Epithelial cell of esophagus (primary cell): ENCODE measurements at regions not wholly inside any gene's neighbourhood (a gene's known extent, or its start where the extent isn't known, plus 50 kb on each side); places are given as distances from the start of the nearest gene placed in this dataset.
A peak's percentile ranks its signal among the peaks of the same experiment; 100 is the strongest.

Experiments used
- DNase-seq: peaks from one replicate; pipeline ENCODE4 v3.0.0; 2010; ENCODE audit warnings: low read depth
- H3K4me3 ChIP-seq: 2 replicates; pipeline ENCODE4 v1.5.1; 2011; ENCODE audit warnings: mild to moderate bottlenecking, low read length, control low read depth
- CTCF ChIP-seq: IDR thresholded peaks from 2 replicates; pipeline ENCODE4 v1.5.1; 2011; ENCODE audit warnings: low read depth, mild to moderate bottlenecking, low read length, control low read depth, inconsistent platforms; ENCODE audit not compliant: insufficient read depth; ENCODE audit errors: missing control alignments

GRCh38 chr13:79037197-79037596 is 368.9 kb downstream of the RBM26 start:
- no peak for TF ChIP-seq CTCF
- no peak for DNase-seq
- H3K4me3 ChIP-seq = no peak overlapping the region

- no peak overlapping the region for H3K4me3 ChIP-seq
- TF ChIP-seq CTCF = no peak
- DNase-seq = no peak
Observed at GRCh38 chr13:79034341-79034740, 371.7 kb downstream of the RBM26 start.

- DNase-seq = no peak
- TF ChIP-seq CTCF = no peak
- no peak overlapping the region for H3K4me3 ChIP-seq
Observed at GRCh38 chr13:79030513-79030912, 371.6 kb upstream of the OBI1 start.

GRCh38 chr13:79018166-79018565 is 359.2 kb upstream of the OBI1 start:
- TF ChIP-seq CTCF = peak; percentile 38
- DNase-seq = peak; percentile 49
- no peak overlapping the region for H3K4me3 ChIP-seq

- DNase-seq = no peak
- no peak overlapping the region for H3K4me3 ChIP-seq
- no peak for TF ChIP-seq CTCF
Observed at GRCh38 chr13:79011179-79011578, 352.2 kb upstream of the OBI1 start.

GRCh38 chr13:79003989-79004898 is 345.3 kb upstream of the OBI1 start:
- no peak for DNase-seq
- no peak overlapping the region for H3K4me3 ChIP-seq
- no peak for TF ChIP-seq CTCF

- TF ChIP-seq CTCF = no peak
- no peak for DNase-seq
- H3K4me3 ChIP-seq = no peak overlapping the region
Observed at GRCh38 chr13:78999494-78999893, 340.5 kb upstream of the OBI1 start.
